Skeletal muscle tissue (tissue), 3 donors: ENCODE measurements at regions not wholly inside any gene's neighbourhood (a gene's known extent, or its start where the extent isn't known, plus 50 kb on each side); places are given as distances from the start of the nearest gene placed in this dataset.

Source experiments
- H3K27ac ChIP-seq: one replicate; pipeline ENCODE4 v1.7.0; 2013; ENCODE audit warnings: mild to moderate bottlenecking, low read depth, low read length, inconsistent platforms
- H3K27me3 ChIP-seq, 3 donors: one replicate each; pipeline ENCODE4 v1.7.0; 2013; ENCODE audit warnings: low read length in 3 of 3; ENCODE audit not compliant: control insufficient read depth in 3 of 3, insufficient read depth in 3 of 3
- H3K36me3 ChIP-seq, 3 donors: one replicate each; pipeline ENCODE4 v1.7.0; 2013; ENCODE audit warnings: low read length in 3 of 3; ENCODE audit not compliant: control insufficient read depth in 3 of 3, insufficient read depth in 3 of 3
- H3K4me1 ChIP-seq, 3 donors: one replicate each; pipeline ENCODE4 v1.7.0; 2013; ENCODE audit warnings: low read length in 3 of 3, mild to moderate bottlenecking in 3 of 3; ENCODE audit not compliant: control insufficient read depth in 3 of 3, insufficient read depth in 3 of 3
- H3K4me3 ChIP-seq, 3 donors: one replicate each; pipeline ENCODE4 v1.7.0; 2013; ENCODE audit warnings: low read length in 3 of 3
- H3K9ac ChIP-seq, 3 donors: one replicate each; pipeline ENCODE4 v1.7.0; 2013; ENCODE audit warnings: low read length in 3 of 3, mild to moderate bottlenecking in 3 of 3, moderate library complexity in 2 of 3, low read depth in 1 of 3
- H3K9me3 ChIP-seq, 3 donors: one replicate each; pipeline ENCODE4 v1.7.0; 2013; ENCODE audit warnings: low read length in 3 of 3; ENCODE audit not compliant: control insufficient read depth in 3 of 3
- donor health status: Osteomylitis.

- no peaks in the 10 kb centered on the region for H3K36me3 ChIP-seq
- no peak overlapping the region for H3K27ac ChIP-seq
- no peaks in the 10 kb centered on the region for H3K9me3 ChIP-seq
- peaks cover 3 to 14% (median 3%) of the 10 kb centered on the region in 3 donors for H3K4me1 ChIP-seq
- H3K4me3 ChIP-seq: no peak overlapping the region
- no peak overlapping the region for H3K9ac ChIP-seq
- H3K27me3 ChIP-seq: peaks cover 28 to 72% (median 47%) of the 10 kb centered on the region in 3 donors
Observed at GRCh38 chr16:85983064-85983463, 84.1 kb downstream of the IRF8 start.

DNA sequence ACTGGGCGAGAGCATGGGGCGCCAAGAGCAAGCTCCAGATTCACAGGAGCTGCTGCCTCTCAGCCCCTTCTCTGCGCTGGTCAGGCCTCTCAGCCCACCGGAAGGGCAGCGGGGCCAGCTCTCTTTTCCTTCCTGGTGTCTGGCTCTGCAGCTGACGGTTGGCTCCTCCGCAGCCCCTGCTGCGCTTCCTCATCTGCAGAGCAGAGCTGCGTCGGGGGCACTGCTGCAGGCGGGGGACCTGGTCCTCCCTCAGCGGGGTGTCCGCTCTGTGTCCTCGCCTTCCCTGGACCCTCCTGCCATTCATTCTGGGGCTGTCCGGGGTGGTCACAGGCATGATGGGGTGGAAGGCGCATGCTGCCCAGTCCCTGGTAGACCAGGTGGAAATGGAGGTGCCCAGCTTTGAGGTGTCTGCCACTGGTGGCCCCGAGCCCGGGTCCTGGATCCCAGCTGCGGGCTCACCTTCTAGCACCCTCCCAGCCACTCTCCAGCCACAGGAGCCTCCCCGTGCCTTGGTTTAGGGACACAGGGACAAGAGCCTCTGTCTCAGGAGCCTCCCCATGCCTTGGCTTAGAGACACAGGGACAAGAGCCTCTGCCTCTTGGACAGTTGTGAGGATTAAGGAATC is 84.8 kb downstream of the IRF8 start:
- Histone ChIP-seq H3K9me3 (no peaks in the 10 kb centered on the region), H3K9ac (no peak overlapping the region), H3K27me3 (peaks cover 25 to 69% (median 45%) of the 10 kb centered on the region in 3 donors), H3K27ac (no peak overlapping the region), H3K36me3 (no peaks in the 10 kb centered on the region), H3K4me1 (peaks cover 3 to 14% (median 3%) of the 10 kb centered on the region in 3 donors), H3K4me3 (no peak overlapping the region)

DNA sequence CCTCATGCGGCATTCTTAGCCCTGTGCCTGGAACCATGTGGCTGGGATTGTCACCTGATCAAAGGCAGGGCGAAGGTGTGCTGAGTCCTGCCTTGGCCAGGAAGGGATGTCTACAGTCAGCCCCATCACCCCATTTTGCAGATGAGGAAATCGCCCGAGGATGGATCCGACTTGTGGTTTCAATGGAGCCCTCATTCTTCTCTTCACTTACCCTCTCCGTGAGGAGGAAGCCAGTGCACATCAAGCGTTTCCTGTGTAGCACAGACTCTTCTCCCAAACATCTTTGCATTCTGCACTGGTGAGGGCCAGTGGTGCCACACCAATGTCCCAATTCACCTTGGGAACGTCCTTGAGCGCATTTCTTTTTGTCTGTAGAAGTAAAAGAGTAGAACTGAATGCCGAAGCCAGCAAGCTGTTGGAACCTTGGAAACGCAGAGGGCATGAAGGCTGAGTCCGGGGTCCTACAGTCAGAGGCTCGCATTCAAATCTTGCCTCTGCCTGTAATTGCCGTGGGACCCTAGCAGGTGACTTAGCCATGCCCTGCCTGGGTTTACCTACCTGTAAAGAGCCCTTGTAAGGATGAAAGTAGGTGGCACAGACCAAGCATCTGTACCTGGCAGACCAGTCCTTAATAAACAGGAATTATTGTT is 85.4 kb downstream of the IRF8 start:
- Histone ChIP-seq H3K4me1 (peaks cover 3 to 14% (median 3%) of the 10 kb centered on the region in 3 donors), H3K9me3 (no peaks in the 10 kb centered on the region), H3K9ac (no peak overlapping the region), H3K4me3 (no peak overlapping the region), H3K27ac (no peak overlapping the region), H3K27me3 (peaks cover 20 to 69% (median 42%) of the 10 kb centered on the region in 3 donors), H3K36me3 (no peaks in the 10 kb centered on the region)

- Histone ChIP-seq H3K9me3 (no peaks in the 10 kb centered on the region), H3K27me3 (peaks cover 16 to 67% (median 36%) of the 10 kb centered on the region in 3 donors), H3K4me3 (no peak overlapping the region), H3K4me1 (peaks cover 3 to 14% (median 3%) of the 10 kb centered on the region in 3 donors), H3K9ac (no peak overlapping the region), H3K27ac (no peak overlapping the region), H3K36me3 (no peaks in the 10 kb centered on the region)
Observed at GRCh38 chr16:85984947-85985451, 86.0 kb downstream of the IRF8 start.

DNA sequence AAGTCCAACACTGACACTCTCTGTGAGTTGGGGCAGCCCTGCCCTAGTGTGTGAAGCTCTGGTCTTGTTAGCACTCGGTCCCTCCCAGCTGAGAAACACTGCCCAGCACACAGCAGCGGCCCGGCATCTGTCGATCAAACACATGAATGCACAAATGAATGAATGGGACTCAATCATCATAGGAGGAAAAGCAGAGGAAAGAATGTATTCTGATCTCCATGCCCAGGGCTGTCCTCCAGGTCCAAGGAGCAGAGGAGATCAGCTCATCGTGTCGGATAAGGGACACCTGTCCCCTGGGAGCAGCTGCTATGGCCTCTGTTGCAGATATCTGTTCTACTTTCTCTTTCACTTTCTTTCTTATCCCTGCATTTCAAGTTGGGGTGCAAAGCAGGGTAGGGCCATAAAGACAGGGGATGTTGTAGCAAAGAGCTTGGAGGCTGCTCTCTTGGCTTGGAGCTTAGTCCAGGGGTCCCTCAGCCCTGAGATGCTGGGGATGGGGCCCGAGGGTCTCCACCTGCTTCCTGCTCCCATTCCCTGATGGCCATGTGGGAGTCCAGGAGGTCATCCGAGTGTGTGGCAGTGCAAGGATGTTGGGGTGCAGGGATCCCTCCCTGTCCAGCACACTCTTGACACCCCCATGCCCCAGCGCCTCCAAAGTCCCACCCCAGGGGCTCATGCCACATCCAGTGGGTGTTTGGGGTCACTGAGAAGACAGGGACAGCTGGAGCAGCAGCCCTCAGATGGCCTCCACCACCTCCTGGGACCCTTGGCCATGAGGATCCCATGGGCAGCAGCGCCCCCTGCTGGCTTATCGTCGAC is 88.2 kb downstream of the IRF8 start:
- Histone ChIP-seq H3K9me3 (no peaks in the 10 kb centered on the region), H3K27ac (no peak overlapping the region), H3K9ac (no peak overlapping the region), H3K4me3 (peak overlapping the region in 1 of 3 donors; percentile 35), H3K36me3 (no peaks in the 10 kb centered on the region), H3K27me3 (peaks cover 16 to 59% (median 43%) of the 10 kb centered on the region in 3 donors), H3K4me1 (peaks cover 3 to 14% (median 3%) of the 10 kb centered on the region in 3 donors)

DNA sequence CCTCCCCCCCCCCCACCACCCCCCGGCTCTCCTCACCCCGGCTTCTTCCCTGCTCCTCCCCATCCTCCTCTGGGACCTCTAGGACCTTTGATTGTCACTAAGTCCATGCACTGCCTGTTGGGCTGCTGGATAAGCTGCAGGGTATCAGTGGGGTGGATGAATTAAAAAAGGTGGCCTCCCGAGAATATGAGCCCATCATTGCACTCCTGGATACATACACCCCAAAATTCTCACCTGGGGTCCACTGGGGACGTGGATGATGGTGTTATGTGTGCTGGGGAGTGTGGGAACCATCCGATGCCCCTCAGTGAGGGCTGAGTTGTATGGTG is 88.8 kb downstream of the IRF8 start:
- H3K36me3 ChIP-seq: no peaks in the 10 kb centered on the region

GRCh38 chr16:85988306-85988705 is 89.3 kb downstream of the IRF8 start:
- no peaks in the 10 kb centered on the region for H3K9me3 ChIP-seq
- H3K27ac ChIP-seq: no peak overlapping the region
- H3K27me3 ChIP-seq: peaks cover 20 to 56% (median 48%) of the 10 kb centered on the region in 3 donors
- H3K9ac ChIP-seq: no peak overlapping the region
- peaks cover 3 to 14% (median 3%) of the 10 kb centered on the region in 3 donors for H3K4me1 ChIP-seq
- no peak overlapping the region for H3K4me3 ChIP-seq
- H3K36me3 ChIP-seq: no peaks in the 10 kb centered on the region

More for the DNA sequence above, 88.8 kb downstream of the IRF8 start:
- Histone ChIP-seq H3K27me3 (peaks cover 18 to 60% (median 48%) of the 10 kb centered on the region in 3 donors), H3K9ac (no peak overlapping the region), H3K4me1 (peaks cover 3 to 14% (median 3%) of the 10 kb centered on the region in 3 donors), H3K27ac (no peak overlapping the region), H3K9me3 (no peaks in the 10 kb centered on the region), H3K4me3 (no peak overlapping the region)

- Histone ChIP-seq H3K36me3 (no peaks in the 10 kb centered on the region), H3K4me1 (peaks cover 3 to 13% (median 3%) of the 10 kb centered on the region in 3 donors), H3K4me3 (no peak overlapping the region), H3K27ac (no peak overlapping the region), H3K9ac (no peak overlapping the region), H3K9me3 (no peaks in the 10 kb centered on the region), H3K27me3 (peaks cover 17 to 56% (median 48%) of the 10 kb centered on the region in 3 donors)
Observed at GRCh38 chr16:85988723-85989313, 89.9 kb downstream of the IRF8 start.

DNA sequence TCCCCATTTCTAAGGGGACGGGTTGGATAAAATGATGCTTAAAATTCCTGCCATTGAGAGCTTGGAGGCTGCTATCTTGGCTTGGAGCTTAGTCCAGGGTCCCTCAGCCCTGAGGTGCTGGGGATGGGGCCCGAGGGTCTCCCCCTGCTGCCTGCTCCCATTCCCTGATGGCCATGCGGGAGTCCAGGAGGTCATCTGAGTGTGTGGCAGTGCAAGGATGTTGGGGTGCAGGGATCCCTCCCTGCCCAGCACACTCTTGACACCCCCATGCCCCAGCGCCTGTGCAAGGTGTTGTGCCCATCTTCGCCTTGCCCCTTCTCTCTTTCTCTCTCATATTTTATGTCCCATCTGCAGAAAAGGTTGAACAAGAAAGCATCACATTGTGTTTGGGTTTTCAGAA is 90.4 kb downstream of the IRF8 start:
- Histone ChIP-seq H3K4me3 (no peak overlapping the region), H3K36me3 (no peaks in the 10 kb centered on the region), H3K4me1 (peaks cover 3 to 7% (median 3%) of the 10 kb centered on the region in 3 donors), H3K27ac (no peak overlapping the region), H3K9me3 (no peaks in the 10 kb centered on the region), H3K27me3 (peaks cover 15 to 53% (median 48%) of the 10 kb centered on the region in 3 donors), H3K9ac (no peak overlapping the region)
